LoVo (cell line): ENCODE measurements at regions not wholly inside any gene's neighbourhood (a gene's known extent, or its start where the extent isn't known, plus 50 kb on each side); places are given as distances from the start of the nearest gene placed in this dataset.

Experiments
- DNase-seq: peaks from one replicate; pipeline ENCODE4 v3.0.0-alpha.2; 2016; ENCODE audit warnings: low spot score

DNA sequence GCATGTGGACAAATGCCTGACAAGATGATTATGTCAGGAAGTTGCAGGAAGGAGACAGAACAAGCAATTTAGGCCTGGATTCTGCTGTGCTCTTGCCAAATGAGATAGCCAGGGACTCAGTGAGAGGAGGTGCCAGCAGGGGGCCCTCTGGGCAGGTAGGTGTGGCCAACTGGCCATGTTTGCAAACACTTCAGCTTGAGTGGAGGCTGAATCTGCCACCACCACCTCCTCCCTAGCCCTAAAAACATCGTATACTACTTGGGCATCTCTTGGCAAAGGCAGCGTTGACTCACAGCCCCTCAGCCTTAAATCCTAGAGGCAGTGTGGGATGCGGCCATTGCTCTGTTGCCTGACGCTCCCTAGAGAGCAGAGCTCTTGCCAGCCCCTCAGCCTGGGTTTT is 95.1 kb upstream of the PLET1 start:
- DNase-seq: no peak

- DNase-seq: no peak
Measured at GRCh38 chr11:112357488-112357887, 96.8 kb upstream of the PLET1 start.

DNA sequence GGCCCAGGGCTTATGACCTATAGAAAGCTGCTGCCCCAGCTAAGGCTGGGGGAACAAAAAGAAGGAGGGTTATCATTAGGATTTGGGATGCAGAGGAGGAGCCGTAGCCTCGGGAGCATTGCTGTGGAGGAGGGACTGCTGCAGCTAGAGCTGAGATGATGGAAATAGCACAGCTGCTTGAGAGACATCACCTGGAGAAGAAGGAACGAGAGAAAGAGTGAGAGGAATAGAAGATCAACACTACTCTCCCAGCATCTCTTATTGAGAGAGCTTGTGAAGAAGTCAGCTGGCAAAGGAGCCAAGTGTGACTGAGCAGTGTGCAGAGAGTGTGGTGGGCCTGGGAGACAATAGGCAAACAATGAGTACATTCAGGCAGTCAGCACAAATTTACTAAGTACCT is 100.7 kb upstream of the PLET1 start:
- no peak for DNase-seq

GRCh38 chr11:112363527-112363926 is 102.9 kb upstream of the PLET1 start:
- no peak for DNase-seq

DNA sequence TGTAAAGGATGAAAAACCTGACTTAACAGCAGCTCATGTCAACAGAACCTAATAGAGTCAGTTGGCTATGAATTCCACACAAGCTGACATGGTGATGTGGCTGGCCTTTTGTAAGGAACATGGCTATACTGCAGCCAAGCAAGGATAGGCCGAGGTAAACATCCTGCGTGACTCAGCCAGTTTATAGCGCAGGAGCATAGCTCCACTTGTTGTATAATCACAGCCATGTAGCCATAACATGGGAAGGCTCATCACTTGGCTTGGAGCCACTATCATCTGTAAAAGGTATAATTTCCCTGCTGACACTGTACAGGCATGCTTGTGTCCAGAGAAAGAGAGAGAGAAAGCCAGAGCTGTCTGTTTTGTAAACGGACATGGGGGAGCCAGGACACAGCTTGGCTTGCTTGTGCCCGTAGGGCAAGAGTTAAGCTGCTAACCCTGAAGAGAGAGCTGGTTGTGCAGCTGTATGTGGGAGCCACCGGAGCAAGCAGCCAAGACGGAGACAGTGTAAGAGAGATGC is 104.4 kb upstream of the PLET1 start:
- DNase-seq: no peak

- DNase-seq: no peak
Measured at GRCh38 chr11:112366012-112366411, 105.4 kb upstream of the PLET1 start.

DNA sequence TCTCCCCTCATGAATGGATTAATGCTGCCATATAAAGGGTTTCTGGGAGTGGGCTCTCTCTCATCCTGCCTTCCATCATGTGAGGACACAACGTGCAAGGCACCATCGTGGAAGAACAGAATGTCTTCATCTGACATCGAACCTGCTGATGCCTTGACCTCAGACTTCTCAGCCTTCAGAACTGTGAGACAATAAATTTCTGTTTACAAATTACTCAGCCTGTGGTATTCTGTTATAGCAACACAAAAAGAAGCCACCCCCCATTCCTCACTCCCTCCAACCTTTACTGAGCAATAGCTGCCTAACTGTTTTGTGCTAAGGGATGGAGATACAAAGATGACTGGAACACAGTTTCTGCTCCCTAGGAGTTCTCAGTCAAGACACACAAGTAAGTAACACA is 106.1 kb upstream of the PLET1 start:
- no peak for DNase-seq

- no peak for DNase-seq
Measured at GRCh38 chr11:112367461-112367860, 106.8 kb upstream of the PLET1 start.

GRCh38 chr11:112367895-112368294 is 107.2 kb upstream of the PLET1 start:
- DNase-seq: no peak

- no peak for DNase-seq
Measured at GRCh38 chr11:112368381-112368780, 107.7 kb upstream of the PLET1 start.

DNA sequence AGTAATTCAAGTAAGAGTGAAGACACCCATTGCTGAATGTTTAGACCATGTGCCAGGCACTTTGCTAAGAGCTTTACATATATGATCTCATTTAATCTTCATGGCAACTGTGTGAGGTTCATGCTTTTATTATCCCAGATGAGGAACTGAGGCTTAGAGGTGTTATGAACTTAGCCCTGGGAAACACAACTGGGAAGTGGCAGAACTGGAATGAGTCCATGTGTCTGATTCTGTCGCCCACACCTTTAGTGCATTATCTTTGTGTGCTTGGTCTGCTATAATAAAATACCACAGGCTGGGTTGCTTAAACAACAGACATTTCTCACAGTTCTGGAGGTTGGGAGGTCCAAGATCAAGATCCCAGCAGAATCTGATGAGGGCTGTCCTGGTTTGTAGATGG is 108.7 kb upstream of the PLET1 start:
- DNase-seq: no peak

DNA sequence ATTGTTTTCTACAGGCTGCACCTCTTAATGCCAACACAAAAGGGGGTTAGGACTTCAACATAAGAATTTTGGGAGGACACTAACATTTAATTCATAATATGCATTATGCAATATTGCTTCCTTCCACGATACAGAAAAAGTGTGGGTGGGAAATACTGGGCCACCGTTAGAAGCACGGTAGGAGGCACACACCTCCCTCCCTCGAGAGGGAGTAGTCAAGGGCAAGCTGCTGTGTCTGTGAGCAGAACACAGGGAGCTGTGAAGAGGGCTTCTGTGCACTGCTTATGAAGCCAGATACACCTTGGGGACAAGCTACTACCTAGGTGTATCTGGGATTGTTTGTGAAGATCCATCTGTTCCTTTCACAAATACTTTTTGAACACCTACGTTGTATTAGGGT is 109.3 kb upstream of the PLET1 start:
- no peak for DNase-seq

DNA sequence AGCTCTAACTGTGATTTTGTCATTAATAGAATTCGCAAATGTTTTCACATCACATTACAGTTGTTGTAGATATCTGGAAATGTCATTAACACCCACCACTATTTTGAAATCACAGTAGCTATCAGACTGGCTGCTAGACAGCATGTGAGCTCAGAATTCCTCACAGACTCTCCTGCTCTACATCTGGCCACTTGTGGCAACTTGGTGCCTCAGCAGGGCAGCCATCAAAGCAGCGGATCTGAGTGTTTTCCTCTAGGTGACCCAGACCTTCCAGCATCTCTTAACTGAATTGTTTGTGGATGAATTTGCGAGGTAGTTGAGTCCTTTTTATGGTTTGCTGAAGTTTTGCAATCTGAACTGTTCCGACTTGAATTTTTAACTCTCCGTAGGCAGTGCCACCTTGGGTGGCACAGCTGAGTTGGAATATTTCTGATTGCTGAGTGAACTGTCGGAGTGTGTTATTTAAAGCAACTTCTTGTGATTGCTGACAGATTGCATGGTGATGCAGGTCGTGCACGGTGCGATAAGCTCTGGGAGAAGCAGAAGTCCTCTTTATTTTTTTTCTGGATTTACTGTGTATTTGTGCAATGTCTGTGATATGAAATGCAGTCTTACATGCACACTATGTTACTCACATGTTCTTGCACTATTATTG is 114.0 kb upstream of the PLET1 start:
- DNase-seq: no peak

DNA sequence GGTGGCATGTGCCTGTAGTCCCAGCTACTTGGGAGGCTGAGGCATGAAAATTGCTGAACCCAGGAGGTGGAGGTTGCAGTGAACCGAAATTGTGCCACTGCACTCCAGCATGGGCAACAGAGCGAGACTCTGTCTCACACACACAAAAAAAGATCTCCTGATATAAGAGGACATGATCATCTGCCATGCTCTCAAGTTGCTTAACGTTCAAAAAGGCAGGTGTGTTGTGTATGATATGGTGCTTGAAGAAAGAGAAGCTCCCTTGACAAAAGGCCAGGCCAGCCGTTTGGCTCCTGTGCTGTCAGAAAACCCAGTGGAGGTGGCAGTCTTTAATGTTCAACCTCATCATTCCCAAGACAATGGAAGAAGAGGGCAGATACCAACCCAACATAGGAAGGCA is 117.3 kb upstream of the PLET1 start:
- no peak for DNase-seq

DNA sequence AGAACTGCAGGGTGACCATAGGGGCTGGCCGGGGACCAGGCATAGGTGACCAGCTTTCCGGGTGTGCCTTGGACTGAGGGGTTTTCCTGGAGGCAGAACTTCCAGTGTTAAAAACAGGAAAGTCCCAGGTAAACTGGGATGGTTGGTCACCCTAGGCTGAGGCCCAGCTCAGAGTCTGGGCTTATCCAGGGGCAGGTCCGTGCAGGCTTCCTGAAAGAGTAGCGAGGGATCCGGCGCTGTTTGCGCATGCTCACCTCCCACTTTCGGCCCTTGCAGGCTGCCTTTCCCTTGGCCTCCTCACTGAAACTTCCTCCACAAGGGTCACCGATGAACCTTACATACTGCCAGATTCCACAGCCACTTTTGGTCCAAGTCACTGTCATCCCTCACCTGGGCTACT is 119.8 kb upstream of the PLET1 start:
- no peak for DNase-seq

DNA sequence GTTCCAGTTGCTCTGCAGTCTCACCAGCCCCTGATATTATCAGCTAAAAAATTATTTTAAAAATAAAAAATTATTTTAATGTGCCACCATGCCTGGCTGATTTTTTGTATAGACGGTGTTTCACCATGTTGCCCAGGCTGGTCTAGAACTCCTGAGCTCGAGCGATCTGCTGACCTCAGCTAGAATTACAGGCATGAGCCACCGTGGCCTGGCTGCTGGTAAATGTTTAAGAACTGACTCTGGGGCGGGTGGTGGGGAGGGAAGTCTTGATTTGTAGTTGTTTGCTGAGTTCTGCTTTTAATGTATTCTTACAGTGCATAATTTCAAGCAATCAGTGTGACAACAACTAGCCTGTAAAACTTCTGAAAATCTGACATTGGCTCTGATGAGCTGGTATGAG is 120.9 kb upstream of the PLET1 start:
- no peak for DNase-seq

- DNase-seq: no peak
Measured at GRCh38 chr11:112382561-112382960, 121.9 kb upstream of the PLET1 start.

GRCh38 chr11:112388496-112388895 is 127.8 kb upstream of the PLET1 start:
- DNase-seq: no peak

DNA sequence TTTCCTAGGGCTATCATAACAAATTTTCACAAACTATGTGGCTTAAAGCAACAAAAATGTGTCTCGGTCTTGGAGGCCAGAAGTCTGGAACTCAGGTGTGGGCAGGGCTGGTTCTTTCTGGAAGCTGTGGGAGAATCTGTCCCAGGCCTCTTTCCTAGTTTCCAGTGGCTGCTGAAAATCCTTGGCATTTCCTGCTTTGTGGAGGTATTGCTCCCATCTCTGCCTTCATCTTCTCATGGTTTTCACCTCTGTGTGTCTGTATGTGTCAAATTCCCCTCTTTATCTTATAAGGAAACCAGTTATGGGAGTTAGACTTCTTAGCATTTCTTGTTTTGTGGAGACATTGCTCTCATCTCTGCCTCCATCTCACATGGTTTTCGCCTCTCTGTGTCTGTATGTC is 130.4 kb upstream of the PLET1 start:
- no peak for DNase-seq

DNA sequence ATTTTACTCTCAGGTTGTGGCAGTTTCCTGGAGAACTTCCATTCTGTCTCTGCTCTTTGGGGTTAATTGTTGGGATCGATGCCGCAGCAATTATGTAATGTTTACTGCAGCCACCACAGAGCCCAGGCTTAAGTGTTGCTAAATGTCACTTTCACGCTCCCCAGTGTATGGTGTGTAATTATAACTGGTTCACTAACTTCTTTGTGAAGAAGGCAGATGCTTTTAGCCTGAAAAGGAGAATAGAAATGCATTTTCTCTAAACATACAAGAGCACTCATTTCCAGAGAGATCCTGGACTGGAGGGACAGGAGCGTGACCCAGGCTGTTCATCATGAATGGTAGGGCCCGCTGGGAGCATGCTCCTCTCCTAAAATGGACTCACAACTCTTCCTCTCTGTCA is 132.2 kb upstream of the PLET1 start:
- no peak for DNase-seq

GRCh38 chr11:112394304-112394703 is 133.6 kb upstream of the PLET1 start:
- DNase-seq: no peak

DNA sequence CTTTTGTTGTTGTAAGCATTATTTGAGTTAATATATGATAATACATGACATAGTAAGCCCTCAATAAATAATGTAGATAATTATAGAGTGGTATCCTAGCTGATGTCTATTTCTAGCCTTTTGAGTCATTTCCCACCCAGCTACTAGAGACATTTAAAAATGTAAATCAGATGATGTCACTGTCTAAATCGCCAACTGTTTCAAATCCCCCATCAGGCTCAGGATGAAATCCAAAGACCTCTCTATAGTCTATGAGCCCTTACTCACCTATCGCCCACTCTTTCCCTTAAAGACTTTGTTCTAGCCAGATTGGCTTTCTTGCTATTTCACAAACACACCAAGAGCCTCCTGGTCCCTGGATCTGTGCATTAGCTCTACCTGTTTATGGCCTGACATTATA is 135.4 kb upstream of the PLET1 start:
- DNase-seq: no peak

- DNase-seq: no peak
Measured at GRCh38 chr11:112398798-112399478, 138.3 kb upstream of the PLET1 start.

DNA sequence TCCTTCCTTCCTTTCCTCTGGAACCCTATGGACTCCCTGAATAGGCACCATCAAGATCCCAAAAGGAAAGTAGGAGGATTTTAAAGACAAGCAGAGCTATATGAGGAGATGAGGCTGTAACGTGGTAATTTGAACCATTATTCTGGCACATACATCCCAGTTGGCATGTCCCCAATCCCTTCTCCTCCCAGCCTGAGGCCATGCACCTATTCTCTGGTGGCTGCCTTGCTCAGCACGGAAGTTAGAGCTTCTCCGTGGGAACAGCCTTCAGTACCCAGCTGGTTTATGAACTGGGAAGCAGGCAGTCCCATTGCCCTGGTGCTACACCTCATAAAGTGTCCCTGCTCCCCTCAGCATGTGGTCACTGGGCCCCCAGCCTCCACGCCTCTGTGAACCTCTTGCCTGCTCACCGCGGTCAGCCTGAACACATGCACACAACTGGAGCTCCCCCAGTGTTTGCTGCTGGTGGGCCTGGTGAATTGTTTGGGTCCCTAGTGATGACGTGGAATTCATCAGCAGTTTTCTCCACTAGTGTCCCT is 139.9 kb upstream of the PLET1 start:
- DNase-seq: no peak
